VCaP (cell line): ENCODE measurements at regions not wholly inside any gene's neighbourhood (a gene's known extent, or its start where the extent isn't known, plus 50 kb on each side); places are given as distances from the start of the nearest gene placed in this dataset.

Source experiments
- H3K27ac ChIP-seq: fragments of 450-650 bp; 2 replicates; pipeline ENCODE4 v1.5.1; 2017
- TF ChIP-seq, protein P1 (sequence below): fragments of 450-650 bp; conservative IDR thresholded peaks from 2 replicates; pipeline ENCODE4 v1.5.1; 2017; ENCODE audit warnings: mild to moderate bottlenecking, moderate library complexity

DNA sequence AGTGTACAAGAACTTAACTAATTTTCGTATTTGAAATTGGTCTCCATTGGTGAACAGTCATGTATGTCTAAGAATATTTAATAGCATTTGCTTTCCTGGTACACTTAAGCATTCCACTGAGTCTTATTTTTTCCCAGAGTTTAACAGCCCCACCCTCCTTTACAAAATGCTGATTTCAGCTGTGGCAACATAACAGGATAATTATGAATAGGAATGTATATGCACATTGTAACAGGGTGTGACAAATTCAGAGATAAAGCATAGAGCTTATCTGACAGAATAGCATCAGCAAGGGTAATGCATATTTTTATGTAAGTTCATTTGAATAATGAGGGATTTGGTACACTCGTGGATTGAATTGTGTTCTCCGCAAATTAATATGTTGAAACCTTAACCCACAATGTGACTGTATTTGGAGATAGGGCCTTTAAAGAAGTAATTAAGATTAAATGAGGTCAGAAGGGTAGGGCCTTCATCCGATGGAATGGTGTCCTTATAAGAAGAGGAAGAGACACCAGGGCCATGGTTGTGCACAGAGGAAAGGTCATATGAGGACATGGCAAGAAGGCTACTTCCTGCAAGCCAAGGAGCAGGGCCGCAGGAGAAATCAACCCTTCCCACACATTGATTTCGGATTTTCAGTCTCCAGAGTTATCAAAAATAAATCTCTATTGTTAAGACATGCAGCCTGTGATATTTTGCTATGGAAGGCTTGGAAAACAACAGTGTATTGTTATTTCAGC is 439.7 kb upstream of the CDH20 start:
- TF ChIP-seq, protein P1, sequence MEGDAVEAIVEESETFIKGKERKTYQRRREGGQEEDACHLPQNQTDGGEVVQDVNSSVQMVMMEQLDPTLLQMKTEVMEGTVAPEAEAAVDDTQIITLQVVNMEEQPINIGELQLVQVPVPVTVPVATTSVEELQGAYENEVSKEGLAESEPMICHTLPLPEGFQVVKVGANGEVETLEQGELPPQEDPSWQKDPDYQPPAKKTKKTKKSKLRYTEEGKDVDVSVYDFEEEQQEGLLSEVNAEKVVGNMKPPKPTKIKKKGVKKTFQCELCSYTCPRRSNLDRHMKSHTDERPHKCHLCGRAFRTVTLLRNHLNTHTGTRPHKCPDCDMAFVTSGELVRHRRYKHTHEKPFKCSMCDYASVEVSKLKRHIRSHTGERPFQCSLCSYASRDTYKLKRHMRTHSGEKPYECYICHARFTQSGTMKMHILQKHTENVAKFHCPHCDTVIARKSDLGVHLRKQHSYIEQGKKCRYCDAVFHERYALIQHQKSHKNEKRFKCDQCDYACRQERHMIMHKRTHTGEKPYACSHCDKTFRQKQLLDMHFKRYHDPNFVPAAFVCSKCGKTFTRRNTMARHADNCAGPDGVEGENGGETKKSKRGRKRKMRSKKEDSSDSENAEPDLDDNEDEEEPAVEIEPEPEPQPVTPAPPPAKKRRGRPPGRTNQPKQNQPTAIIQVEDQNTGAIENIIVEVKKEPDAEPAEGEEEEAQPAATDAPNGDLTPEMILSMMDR: no peak
- H3K27ac ChIP-seq: no peak overlapping the region

DNA sequence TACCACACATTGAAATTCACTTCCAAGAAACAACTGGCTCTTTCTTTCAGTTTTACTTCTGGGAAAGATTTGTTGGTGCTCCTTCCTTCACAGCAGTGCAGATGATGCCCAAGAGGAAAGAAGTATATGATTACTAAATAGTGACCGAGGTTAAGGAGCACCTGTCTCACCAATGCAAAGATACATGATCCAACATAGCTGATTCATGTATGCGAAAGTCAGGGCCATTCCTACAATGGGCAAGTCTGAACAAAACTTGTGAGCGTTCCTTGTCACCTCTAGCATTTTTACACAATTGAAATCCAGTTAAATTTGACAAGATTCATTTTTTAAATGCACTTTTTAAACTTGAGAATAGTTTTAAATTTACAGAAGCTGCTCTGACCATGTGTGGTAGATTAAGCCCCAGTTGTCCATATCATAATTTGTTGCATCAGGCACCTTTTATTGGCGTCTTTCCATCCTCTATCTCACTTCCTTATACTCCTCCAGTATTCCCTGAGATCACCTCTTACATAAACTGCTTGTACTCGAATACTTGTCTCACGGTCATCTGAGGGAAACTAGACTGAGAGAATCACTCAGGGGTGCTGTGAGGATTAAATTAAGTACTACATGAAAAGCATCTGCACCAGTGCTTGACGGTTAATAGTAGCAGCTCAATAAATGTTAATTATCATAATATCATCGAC is 438.8 kb upstream of the CDH20 start:
- no peak overlapping the region for H3K27ac ChIP-seq
- TF ChIP-seq, protein P1: no peak

DNA sequence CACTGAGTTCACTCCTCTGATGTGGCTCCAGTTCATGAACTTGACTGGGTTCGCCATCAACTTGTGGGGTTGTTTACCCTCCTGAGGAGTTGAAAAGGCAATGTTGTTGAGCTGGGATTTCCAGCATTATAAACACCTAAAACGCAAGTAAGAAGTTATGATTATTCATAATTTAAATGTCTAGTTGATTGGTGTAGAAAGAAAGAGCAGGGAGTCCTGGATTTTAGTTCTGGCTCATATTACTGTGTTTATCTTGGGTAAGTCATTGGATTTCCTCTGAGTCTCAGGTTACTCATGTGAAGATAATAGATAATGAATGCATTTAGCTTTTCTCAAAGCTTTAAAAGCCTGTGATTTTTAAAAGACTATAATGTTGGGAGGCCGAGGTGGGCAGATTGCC is 438.0 kb upstream of the CDH20 start:
- no peak overlapping the region for H3K27ac ChIP-seq
- TF ChIP-seq, protein P1: no peak

DNA sequence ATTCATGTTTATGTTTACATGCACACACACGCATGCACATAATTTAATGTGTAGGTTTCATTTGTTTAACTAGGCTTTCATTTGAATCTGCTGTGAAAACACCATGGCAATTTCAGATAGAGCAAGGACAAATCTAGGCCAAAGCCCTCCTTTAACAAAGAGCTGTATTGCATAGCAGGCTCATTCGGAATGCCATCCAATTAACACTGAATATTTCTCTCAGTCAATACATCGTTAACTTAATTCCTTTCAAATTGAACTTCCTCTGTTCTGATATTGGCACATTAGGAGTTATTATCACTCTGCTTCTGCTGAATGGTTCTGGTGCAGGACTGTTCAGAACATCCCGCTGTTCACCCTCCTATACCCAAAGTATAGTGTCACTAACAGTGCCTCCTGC is 435.1 kb upstream of the CDH20 start:
- no peak overlapping the region for H3K27ac ChIP-seq
- TF ChIP-seq, protein P1: no peak

DNA sequence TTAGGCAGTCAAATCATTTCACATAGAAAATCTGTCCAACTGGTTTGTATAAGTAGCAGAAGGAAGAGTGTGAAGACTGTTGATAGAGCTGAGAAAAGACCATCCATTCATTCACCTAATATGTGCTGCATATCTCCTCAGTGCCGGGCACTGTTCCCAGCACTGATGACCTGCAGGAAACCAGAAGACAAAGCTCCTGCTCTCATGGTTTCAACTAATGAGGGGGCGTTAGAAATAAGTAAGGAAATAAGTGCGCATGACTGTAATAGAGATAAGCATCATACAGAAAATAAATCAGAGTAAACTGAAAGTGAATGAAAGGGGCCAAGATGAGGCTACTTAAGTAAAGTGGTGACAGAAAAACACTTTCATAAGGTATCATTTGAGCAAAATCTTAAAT is 427.5 kb upstream of the CDH20 start:
- TF ChIP-seq, protein P1: no peak
- no peak overlapping the region for H3K27ac ChIP-seq

DNA sequence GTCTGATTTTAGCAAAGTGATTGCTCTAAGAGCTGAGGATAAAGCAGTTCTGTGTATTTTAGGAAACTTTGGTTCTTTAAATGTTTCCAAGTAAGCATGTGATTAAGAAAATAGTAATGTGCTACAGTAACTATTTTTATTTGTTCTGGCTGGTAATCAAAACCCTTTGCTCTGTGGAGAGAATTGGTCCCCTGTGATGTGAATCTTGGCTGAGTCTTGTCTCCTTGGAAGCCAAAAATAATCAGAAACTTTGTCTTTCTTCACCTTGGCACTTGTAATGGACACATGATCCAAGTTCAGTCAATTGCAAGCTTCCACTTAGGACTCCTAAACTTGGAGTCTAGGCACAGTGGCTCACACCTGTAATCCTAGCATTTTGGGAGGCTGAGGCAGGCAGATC is 422.7 kb upstream of the CDH20 start:
- H3K27ac ChIP-seq: no peak overlapping the region
- TF ChIP-seq, protein P1: no peak

DNA sequence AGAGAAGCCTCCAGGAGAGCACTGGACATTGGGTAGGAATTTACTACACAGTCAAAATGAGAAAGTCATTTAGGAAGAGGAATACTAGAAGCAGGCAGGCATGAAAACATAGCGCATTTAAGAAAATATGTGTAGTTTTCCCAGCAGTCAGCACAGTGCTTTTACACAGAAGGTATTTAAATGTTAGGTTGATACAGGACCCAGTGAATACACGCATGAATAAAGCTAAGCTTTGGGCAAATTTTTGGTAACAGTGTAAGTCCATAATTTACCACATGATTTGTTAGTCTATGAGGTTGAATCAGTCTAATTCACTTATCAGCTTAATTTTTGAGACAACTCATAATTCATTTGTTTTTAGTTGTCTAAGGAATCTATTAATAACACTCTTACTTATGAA is 421.7 kb upstream of the CDH20 start:
- TF ChIP-seq, protein P1: no peak
- no peak overlapping the region for H3K27ac ChIP-seq
